ENCODE measurements at regions not wholly inside any gene's neighbourhood (a gene's known extent, or its start where the extent isn't known, plus 50 kb on each side); places are given as distances from the start of the nearest gene placed in this dataset.
"Not testable (repeated sequence)": the region's sequence is repeated elsewhere in the genome, so short reads cannot be mapped to it uniquely, and the experiment has no call there.

GRCh38 chr17:71648342-71648741 is 472.5 kb upstream of the SOX9 start:
- TF ChIP-seq CTCF (IDR thresholded peaks at IDR 0.05; ENCODE audit: insufficient read depth, low read length, poor library complexity, severe bottlenecking); EZH2phosphoT487 (conservative IDR thresholded peaks at IDR 0.05; ENCODE audit: low read length): not testable (repeated sequence)
